GM12878 (cell line): ENCODE measurements at regions not wholly inside any gene's neighbourhood (a gene's known extent, or its start where the extent isn't known, plus 50 kb on each side); places are given as distances from the start of the nearest gene placed in this dataset.

Experiments used
- ATAC-seq: fragments of 200-7000 bp; cut with Tn5 transposase; 3 replicates; pipeline ENCODE4 v1.9.1; 2020; ENCODE audit warnings: mild to moderate bottlenecking, moderate library complexity
- BruUV-seq: library from RNA; stranded (reverse); fragments of 400-500 nt; replicated peaks from 2 replicates; lab custom pipeline; 2021; lab: Mats Ljungman, UMichigan
- CTCF ChIA-PET: fragments of 300-600 bp; sonication (Branson Sonifier 250); formaldehyde crosslinking; extraction: SDS; loops from one replicate; lab custom pipeline; 2021; ENCODE audit warnings: inconsistent platforms; lab: Yijun Ruan, JAX
- POLR2A ChIA-PET: fragments of 350-600 bp; formaldehyde crosslinking; extraction: SDS; loops from one replicate; lab custom pipeline; 2021; ENCODE audit warnings: inconsistent platforms; lab: Charles Lee
- RAD21 ChIA-PET: fragments of 300-600 bp; sonication (Branson Sonifier 250); formaldehyde crosslinking; loops from one replicate; lab custom pipeline; 2023; ENCODE audit warnings: antibody characterized with exemption; ENCODE audit not compliant: unreplicated experiment; lab: Charles Lee
- SMC1A ChIA-PET: fragments of 300-600 bp; sonication (Branson Sonifier 250); formaldehyde crosslinking; loops from one replicate; lab custom pipeline; 2023; ENCODE audit not compliant: unreplicated experiment, uncharacterized antibody; lab: Charles Lee
- DNase-seq: peaks from one replicate; pipeline ENCODE4 v3.0.0-alpha.2; 2011; ENCODE audit warnings: low read depth, low spot score
- FAIRE-seq: peaks from 3 replicates; lab custom pipeline; 2011; peaks lifted over from hg19 to GRCh38; lab: Jason Lieb, UNC
- H2AFZ ChIP-seq: 2 replicates; pipeline ENCODE4 v1.6.0; 2011; ENCODE audit warnings: low read depth, low read length, control low read depth; ENCODE audit not compliant: control insufficient read depth
- H3K27ac ChIP-seq: 2 replicates; pipeline ENCODE4 v1.5.1; 2011; ENCODE audit warnings: control low read depth; ENCODE audit not compliant: control insufficient read depth, insufficient read depth
- H3K27me3 ChIP-seq, 2 experiments: replicated peaks in 1 of 2; 2 replicates each; pipeline versions ENCODE4 v1.6.0 to v1.6.1; 2011; ENCODE audit warnings: low read length in 1 of 2; ENCODE audit not compliant: control insufficient read depth in 2 of 2, insufficient read depth in 2 of 2
- H3K36me3 ChIP-seq, 2 experiments: 2 replicates each; pipeline ENCODE4 v1.5.1; 2011; ENCODE audit warnings: low read length in 1 of 2; ENCODE audit not compliant: control insufficient read depth in 2 of 2, insufficient read depth in 2 of 2
- H3K4me1 ChIP-seq: 2 replicates; pipeline ENCODE4 v1.6.1; 2011; ENCODE audit warnings: mild to moderate bottlenecking, low read length, moderate library complexity, mixed read lengths; ENCODE audit not compliant: control insufficient read depth, insufficient read depth
- H3K4me2 ChIP-seq: 2 replicates; pipeline ENCODE4 v1.6.0; 2011; ENCODE audit warnings: control low read depth; ENCODE audit not compliant: control insufficient read depth, insufficient read depth
- H3K4me3 ChIP-seq: fragments of 200-600 bp; sonication (generic); 2 replicates; pipeline ENCODE4 v1.5.1; 2016
- H3K79me2 ChIP-seq: 2 replicates; pipeline ENCODE4 v1.6.0; 2011; ENCODE audit warnings: low read length; ENCODE audit not compliant: control insufficient read depth, insufficient read depth
- H3K9ac ChIP-seq: 2 replicates; pipeline ENCODE4 v1.8.0; 2011; ENCODE audit warnings: low read length, control low read depth, mixed read lengths; ENCODE audit not compliant: control insufficient read depth, insufficient read depth
- H3K9me3 ChIP-seq: replicated peaks from 3 replicates; pipeline ENCODE4 v1.5.1; 2011; ENCODE audit warnings: mild to moderate bottlenecking, low read length; ENCODE audit not compliant: control insufficient read depth, insufficient read depth
- H4K20me1 ChIP-seq: 2 replicates; pipeline ENCODE4 v1.6.0; 2011; ENCODE audit not compliant: control insufficient read depth, insufficient read depth
- BCL3 ChIP-seq: IDR thresholded peaks from 2 replicates; pipeline ENCODE4 v1.6.1; 2011; ENCODE audit warnings: borderline replicate concordance, low read depth, mild to moderate bottlenecking, moderate library complexity, low read length; ENCODE audit not compliant: insufficient read depth, poor library complexity, severe bottlenecking
- IKZF1 ChIP-seq: fragments of 450-650 bp; conservative IDR thresholded peaks from 2 replicates; pipeline ENCODE4 v1.6.1; 2017; ENCODE audit warnings: antibody characterized with exemption, mild to moderate bottlenecking
- NFXL1 ChIP-seq: fragments of 450-650 bp; IDR thresholded peaks from 2 replicates; pipeline ENCODE4 v1.6.1; 2017; ENCODE audit warnings: antibody characterized with exemption, mild to moderate bottlenecking, borderline replicate concordance
- ZNF207 ChIP-seq: fragments of 450-650 bp; IDR thresholded peaks from 2 replicates; pipeline ENCODE4 v1.6.1; 2014; ENCODE audit warnings: antibody characterized with exemption, mild to moderate bottlenecking, borderline replicate concordance
- WGBS: methylation state at CpG from one replicate; pipeline ENCODE4 v1.1.6; 2016; ENCODE audit warnings: low lambda C conversion rate; ENCODE audit not compliant: insufficient replicate concordance, insufficient coverage; ENCODE audit errors: missing lambda C conversion rate; 5-methylcytosine and 5-hydroxymethylcytosine counted together
- in situ Hi-C: fragments of 300-500 bp; cut with MboI; formaldehyde crosslinking; loops from 9 replicates; pipeline ENCODE4 v1.14.3; 2018; ENCODE audit warnings: mixed read lengths
- intact Hi-C: fragments of 100-400 bp; cut with micrococcal nuclease; formaldehyde crosslinking; loops from one replicate; pipeline ENCODE4 v1.14.2; 2022; ENCODE audit not compliant: unreplicated experiment
- TF ChIP-seq, protein P1 (sequence below): IDR thresholded peaks from 2 replicates; pipeline ENCODE4 v1.6.1; 2012; ENCODE audit warnings: improper control_type of control experiment, low read depth, low read length; ENCODE audit not compliant: insufficient replicate concordance
- TF ChIP-seq, protein P2 (sequence below): fragments of 450-650 bp; IDR thresholded peaks from 2 replicates; pipeline ENCODE4 v1.6.1; 2014; ENCODE audit warnings: mild to moderate bottlenecking
- TF ChIP-seq, protein P3 (sequence below): fragments of 450-650 bp; formaldehyde crosslinking; IDR thresholded peaks from 2 replicates; pipeline ENCODE4 v1.5.0; 2022; ENCODE audit warnings: mild to moderate bottlenecking, missing genetic modification characterization
- TF ChIP-seq, protein P4 (sequence below): fragments of 450-650 bp; IDR thresholded peaks from 2 replicates; pipeline ENCODE4 v1.6.1; 2017; ENCODE audit warnings: mild to moderate bottlenecking

- TF ChIP-seq, protein P1, sequence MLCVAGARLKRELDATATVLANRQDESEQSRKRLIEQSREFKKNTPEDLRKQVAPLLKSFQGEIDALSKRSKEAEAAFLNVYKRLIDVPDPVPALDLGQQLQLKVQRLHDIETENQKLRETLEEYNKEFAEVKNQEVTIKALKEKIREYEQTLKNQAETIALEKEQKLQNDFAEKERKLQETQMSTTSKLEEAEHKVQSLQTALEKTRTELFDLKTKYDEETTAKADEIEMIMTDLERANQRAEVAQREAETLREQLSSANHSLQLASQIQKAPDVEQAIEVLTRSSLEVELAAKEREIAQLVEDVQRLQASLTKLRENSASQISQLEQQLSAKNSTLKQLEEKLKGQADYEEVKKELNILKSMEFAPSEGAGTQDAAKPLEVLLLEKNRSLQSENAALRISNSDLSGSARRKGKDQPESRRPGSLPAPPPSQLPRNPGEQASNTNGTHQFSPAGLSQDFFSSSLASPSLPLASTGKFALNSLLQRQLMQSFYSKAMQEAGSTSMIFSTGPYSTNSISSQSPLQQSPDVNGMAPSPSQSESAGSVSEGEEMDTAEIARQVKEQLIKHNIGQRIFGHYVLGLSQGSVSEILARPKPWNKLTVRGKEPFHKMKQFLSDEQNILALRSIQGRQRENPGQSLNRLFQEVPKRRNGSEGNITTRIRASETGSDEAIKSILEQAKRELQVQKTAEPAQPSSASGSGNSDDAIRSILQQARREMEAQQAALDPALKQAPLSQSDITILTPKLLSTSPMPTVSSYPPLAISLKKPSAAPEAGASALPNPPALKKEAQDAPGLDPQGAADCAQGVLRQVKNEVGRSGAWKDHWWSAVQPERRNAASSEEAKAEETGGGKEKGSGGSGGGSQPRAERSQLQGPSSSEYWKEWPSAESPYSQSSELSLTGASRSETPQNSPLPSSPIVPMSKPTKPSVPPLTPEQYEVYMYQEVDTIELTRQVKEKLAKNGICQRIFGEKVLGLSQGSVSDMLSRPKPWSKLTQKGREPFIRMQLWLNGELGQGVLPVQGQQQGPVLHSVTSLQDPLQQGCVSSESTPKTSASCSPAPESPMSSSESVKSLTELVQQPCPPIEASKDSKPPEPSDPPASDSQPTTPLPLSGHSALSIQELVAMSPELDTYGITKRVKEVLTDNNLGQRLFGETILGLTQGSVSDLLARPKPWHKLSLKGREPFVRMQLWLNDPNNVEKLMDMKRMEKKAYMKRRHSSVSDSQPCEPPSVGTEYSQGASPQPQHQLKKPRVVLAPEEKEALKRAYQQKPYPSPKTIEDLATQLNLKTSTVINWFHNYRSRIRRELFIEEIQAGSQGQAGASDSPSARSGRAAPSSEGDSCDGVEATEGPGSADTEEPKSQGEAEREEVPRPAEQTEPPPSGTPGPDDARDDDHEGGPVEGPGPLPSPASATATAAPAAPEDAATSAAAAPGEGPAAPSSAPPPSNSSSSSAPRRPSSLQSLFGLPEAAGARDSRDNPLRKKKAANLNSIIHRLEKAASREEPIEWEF: no peak
Observed at GRCh38 chr14:24725311-24725710, 91.3 kb upstream of the GZMB start (continued).

DNA sequence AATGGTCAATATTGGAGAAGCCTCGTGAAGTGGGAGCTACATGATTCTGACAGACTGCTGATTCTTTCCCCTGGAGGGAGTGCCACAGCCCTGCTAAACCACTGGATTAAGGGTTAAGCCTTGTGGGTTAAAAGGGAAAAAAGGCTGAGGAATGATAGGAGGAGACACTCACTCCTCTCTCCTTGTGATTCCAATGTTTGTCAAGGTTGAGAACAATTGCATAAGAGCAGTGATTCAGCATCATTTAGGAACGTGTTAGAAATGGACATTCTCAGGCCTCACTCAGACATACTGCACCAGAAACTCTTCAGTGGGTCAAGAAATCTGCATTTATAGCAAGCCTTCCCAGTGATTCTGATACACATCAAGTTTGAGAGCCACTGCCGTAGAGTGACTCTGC lies 87.8 kb upstream of the GZMB start:
- TF ChIP-seq, protein P2, sequence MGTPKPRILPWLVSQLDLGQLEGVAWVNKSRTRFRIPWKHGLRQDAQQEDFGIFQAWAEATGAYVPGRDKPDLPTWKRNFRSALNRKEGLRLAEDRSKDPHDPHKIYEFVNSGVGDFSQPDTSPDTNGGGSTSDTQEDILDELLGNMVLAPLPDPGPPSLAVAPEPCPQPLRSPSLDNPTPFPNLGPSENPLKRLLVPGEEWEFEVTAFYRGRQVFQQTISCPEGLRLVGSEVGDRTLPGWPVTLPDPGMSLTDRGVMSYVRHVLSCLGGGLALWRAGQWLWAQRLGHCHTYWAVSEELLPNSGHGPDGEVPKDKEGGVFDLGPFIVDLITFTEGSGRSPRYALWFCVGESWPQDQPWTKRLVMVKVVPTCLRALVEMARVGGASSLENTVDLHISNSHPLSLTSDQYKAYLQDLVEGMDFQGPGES: no peak
- TF ChIP-seq NFXL1: no peak
- TF ChIP-seq, protein P3, sequence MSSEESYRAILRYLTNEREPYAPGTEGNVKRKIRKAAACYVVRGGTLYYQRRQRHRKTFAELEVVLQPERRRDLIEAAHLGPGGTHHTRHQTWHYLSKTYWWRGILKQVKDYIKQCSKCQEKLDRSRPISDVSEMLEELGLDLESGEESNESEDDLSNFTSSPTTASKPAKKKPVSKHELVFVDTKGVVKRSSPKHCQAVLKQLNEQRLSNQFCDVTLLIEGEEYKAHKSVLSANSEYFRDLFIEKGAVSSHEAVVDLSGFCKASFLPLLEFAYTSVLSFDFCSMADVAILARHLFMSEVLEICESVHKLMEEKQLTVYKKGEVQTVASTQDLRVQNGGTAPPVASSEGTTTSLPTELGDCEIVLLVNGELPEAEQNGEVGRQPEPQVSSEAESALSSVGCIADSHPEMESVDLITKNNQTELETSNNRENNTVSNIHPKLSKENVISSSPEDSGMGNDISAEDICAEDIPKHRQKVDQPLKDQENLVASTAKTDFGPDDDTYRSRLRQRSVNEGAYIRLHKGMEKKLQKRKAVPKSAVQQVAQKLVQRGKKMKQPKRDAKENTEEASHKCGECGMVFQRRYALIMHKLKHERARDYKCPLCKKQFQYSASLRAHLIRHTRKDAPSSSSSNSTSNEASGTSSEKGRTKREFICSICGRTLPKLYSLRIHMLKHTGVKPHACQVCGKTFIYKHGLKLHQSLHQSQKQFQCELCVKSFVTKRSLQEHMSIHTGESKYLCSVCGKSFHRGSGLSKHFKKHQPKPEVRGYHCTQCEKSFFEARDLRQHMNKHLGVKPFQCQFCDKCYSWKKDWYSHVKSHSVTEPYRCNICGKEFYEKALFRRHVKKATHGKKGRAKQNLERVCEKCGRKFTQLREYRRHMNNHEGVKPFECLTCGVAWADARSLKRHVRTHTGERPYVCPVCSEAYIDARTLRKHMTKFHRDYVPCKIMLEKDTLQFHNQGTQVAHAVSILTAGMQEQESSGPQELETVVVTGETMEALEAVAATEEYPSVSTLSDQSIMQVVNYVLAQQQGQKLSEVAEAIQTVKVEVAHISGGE (CRISPR knock-in tag): no peak
- TF ChIP-seq IKZF1: no peak
- TF ChIP-seq BCL3: no peak
- no peak for TF ChIP-seq ZNF207
- TF ChIP-seq, protein P4, sequence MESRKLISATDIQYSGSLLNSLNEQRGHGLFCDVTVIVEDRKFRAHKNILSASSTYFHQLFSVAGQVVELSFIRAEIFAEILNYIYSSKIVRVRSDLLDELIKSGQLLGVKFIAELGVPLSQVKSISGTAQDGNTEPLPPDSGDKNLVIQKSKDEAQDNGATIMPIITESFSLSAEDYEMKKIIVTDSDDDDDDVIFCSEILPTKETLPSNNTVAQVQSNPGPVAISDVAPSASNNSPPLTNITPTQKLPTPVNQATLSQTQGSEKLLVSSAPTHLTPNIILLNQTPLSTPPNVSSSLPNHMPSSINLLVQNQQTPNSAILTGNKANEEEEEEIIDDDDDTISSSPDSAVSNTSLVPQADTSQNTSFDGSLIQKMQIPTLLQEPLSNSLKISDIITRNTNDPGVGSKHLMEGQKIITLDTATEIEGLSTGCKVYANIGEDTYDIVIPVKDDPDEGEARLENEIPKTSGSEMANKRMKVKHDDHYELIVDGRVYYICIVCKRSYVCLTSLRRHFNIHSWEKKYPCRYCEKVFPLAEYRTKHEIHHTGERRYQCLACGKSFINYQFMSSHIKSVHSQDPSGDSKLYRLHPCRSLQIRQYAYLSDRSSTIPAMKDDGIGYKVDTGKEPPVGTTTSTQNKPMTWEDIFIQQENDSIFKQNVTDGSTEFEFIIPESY: no peak
- in situ Hi-C loops: no loop called here
- H3K9me3 ChIP-seq: no peaks in the 10 kb centered on the region
- RAD21 ChIA-PET: interaction anchor here (1.4 kb wide), 1 partner anchor 11 kb away, joined by 4 read pairs; no protein-coding TSS in a partner anchor
- intact Hi-C loops: no loop called here
- FAIRE-seq (no peak), DNase-seq (no peak), ATAC-seq (no peak)
- no peak overlapping the region for H3K27ac ChIP-seq
- H2AFZ ChIP-seq: no peak overlapping the region
- SMC1A ChIA-PET: interaction anchor here (0.8 to 2.6 kb wide), 2 partner anchors 10 to 32 kb away, joined by 3 to 7 read pairs; no protein-coding TSS in a partner anchor
- CTCF ChIA-PET: interaction anchor here (3.1 kb wide), 1 partner anchor 11 kb away, joined by 31 read pairs; no protein-coding TSS in a partner anchor
- 6% methylated on average over 3 of the region's 3 CpGs for WGBS
- H3K4me3 ChIP-seq: no peak overlapping the region
- H3K4me1 ChIP-seq: no peaks in the 10 kb centered on the region
- H3K36me3 ChIP-seq: no peaks in the 10 kb centered on the region
- POLR2A ChIA-PET: no interaction called here
- H4K20me1 ChIP-seq: no peaks in the 10 kb centered on the region
- no peaks in the 10 kb centered on the region for H3K79me2 ChIP-seq
- no peaks in the 10 kb centered on the region for H3K27me3 ChIP-seq
- no peak overlapping the region for H3K4me2 ChIP-seq
- BruUV-seq: no TSS peak
- no peak overlapping the region for H3K9ac ChIP-seq
